Activated CD8-positive, alpha-beta memory T cell treated with anti-CD3 and anti-CD28 coated beads for 4 hours (primary cell): ENCODE measurements at regions not wholly inside any gene's neighbourhood (a gene's known extent, or its start where the extent isn't known, plus 50 kb on each side); places are given as distances from the start of the nearest gene placed in this dataset.

Experiments used
- DNase-seq, 2 donors: peaks; one replicate each; pipeline ENCODE4 v3.0.0-alpha.2; 2020; ENCODE audit warnings: low read depth in 2 of 2

GRCh38 chr2:128449226-128450061 is 130.8 kb upstream of the HS6ST1 start:
- no peak for DNase-seq

- no peak for DNase-seq
Observed at GRCh38 chr2:128450211-128451024, 131.8 kb upstream of the HS6ST1 start.

GRCh38 chr2:128451084-128452023 is 132.7 kb upstream of the HS6ST1 start:
- no peak for DNase-seq

GRCh38 chr2:128452024-128452411 is 133.3 kb upstream of the HS6ST1 start:
- DNase-seq: no peak

- no peak for DNase-seq
Observed at GRCh38 chr2:128452536-128453530, 134.2 kb upstream of the HS6ST1 start.

- DNase-seq: no peak
Observed at GRCh38 chr2:128454980-128455720, 136.5 kb upstream of the HS6ST1 start.

- no peak for DNase-seq
Observed at GRCh38 chr2:128455721-128456050, 137.0 kb upstream of the HS6ST1 start.

GRCh38 chr2:128456281-128456680 is 137.6 kb upstream of the HS6ST1 start:
- DNase-seq: no peak

GRCh38 chr2:128457006-128457604 is 138.4 kb upstream of the HS6ST1 start:
- no peak for DNase-seq

- DNase-seq: no peak
Observed at GRCh38 chr2:128457716-128458115, 139.0 kb upstream of the HS6ST1 start.

GRCh38 chr2:128458505-128458904 is 139.8 kb upstream of the HS6ST1 start:
- DNase-seq: no peak

GRCh38 chr2:128464456-128464855 is 145.8 kb upstream of the HS6ST1 start:
- DNase-seq: no peak

GRCh38 chr2:128465246-128466170 is 146.8 kb upstream of the HS6ST1 start:
- no peak for DNase-seq

GRCh38 chr2:128466376-128466775 is 147.7 kb upstream of the HS6ST1 start:
- no peak for DNase-seq

GRCh38 chr2:128466776-128467175 is 148.1 kb upstream of the HS6ST1 start:
- no peak for DNase-seq

- no peak for DNase-seq
Observed at GRCh38 chr2:128467321-128467969, 148.8 kb upstream of the HS6ST1 start.

GRCh38 chr2:128468186-128468920 is 149.7 kb upstream of the HS6ST1 start:
- DNase-seq: no peak
